Neural cell (in vitro differentiated cells): ENCODE measurements at regions not wholly inside any gene's neighbourhood (a gene's known extent, or its start where the extent isn't known, plus 50 kb on each side); places are given as distances from the start of the nearest gene placed in this dataset.

Experiments
- H2AFZ ChIP-seq: fragments of 200-600, 300-800 bp; sonication (generic), shearing (Covaris generic); 2 replicates; pipeline ENCODE4 v1.6.0; 2014; ENCODE audit warnings: low read depth, mild to moderate bottlenecking, antibody characterized with exemption, low read length, moderate library complexity
- H3F3A ChIP-seq: fragments of 200-600 bp; shearing (Covaris generic); 2 replicates; pipeline ENCODE4 v1.6.1; 2016; ENCODE audit warnings: mild to moderate bottlenecking, moderate library complexity, mixed read lengths, antibody characterized with exemption, low read length; ENCODE audit not compliant: insufficient read depth, poor library complexity, severe bottlenecking
- H3K27ac ChIP-seq: fragments of 200-600, 300-800 bp; sonication (generic), shearing (Covaris generic); 2 replicates; pipeline ENCODE4 v1.5.1; 2014; ENCODE audit warnings: mild to moderate bottlenecking, low read length, moderate library complexity
- H3K27me3 ChIP-seq: fragments of 300-800, 200-600 bp; sonication (generic), shearing (Covaris generic); 2 replicates; pipeline ENCODE4 v1.6.0; 2014; ENCODE audit warnings: mild to moderate bottlenecking, low read depth, low read length, moderate library complexity; ENCODE audit not compliant: insufficient read depth
- H3K36me3 ChIP-seq: fragments of 300-800, 200-600 bp; sonication (generic), shearing (Covaris generic); 2 replicates; pipeline ENCODE4 v1.5.1; 2014; ENCODE audit warnings: mild to moderate bottlenecking, antibody characterized with exemption, low read length, moderate library complexity; ENCODE audit not compliant: insufficient read depth
- H3K4me2 ChIP-seq: fragments of 300-800, 200-600 bp; sonication (generic), shearing (Covaris generic); 2 replicates; pipeline ENCODE4 v1.6.0; 2014; ENCODE audit warnings: mild to moderate bottlenecking, low read length
- H3K4me3 ChIP-seq: fragments of 300-800, 200-600 bp; sonication (generic), shearing (Covaris generic); 2 replicates; pipeline ENCODE4 v1.5.1; 2014; ENCODE audit warnings: mild to moderate bottlenecking, low read length, moderate library complexity
- H3K79me2 ChIP-seq: fragments of 200-600 bp; shearing (Covaris generic); replicated peaks from 2 replicates; pipeline ENCODE4 v1.6.0; 2014; ENCODE audit warnings: mild to moderate bottlenecking, low read length, moderate library complexity; ENCODE audit not compliant: insufficient read depth
- H3K9ac ChIP-seq: fragments of 300-800, 200-600 bp; sonication (generic), shearing (Covaris generic); 2 replicates; pipeline ENCODE4 v1.6.1; 2016; ENCODE audit warnings: mild to moderate bottlenecking, low read length, mixed read lengths
- H3K9me2 ChIP-seq: fragments of 200-600 bp; shearing (Covaris generic); 2 replicates; pipeline ENCODE4 v1.6.1; 2016; ENCODE audit warnings: mild to moderate bottlenecking, low read length, mixed read lengths; ENCODE audit not compliant: insufficient read depth
- H3K9me3 ChIP-seq: fragments of 200-600, 300-800 bp; sonication (generic), shearing (Covaris generic); 2 replicates; pipeline ENCODE4 v1.6.1; 2016; ENCODE audit warnings: mild to moderate bottlenecking, mixed run types, low read length, moderate library complexity, mixed read lengths
- H4K20me1 ChIP-seq: fragments of 200-600 bp; shearing (Covaris generic); 2 replicates; pipeline ENCODE4 v1.6.1; 2016; ENCODE audit warnings: mild to moderate bottlenecking, mixed run types; ENCODE audit not compliant: insufficient read depth
- CTCF ChIP-seq: fragments of 450-650 bp; IDR thresholded peaks from 2 replicates; pipeline ENCODE4 v1.5.1; 2014; ENCODE audit warnings: antibody characterized with exemption, mild to moderate bottlenecking, moderate library complexity; ENCODE audit not compliant: poor library complexity, severe bottlenecking
- EP300 ChIP-seq: fragments of 450-650 bp; conservative IDR thresholded peaks from 2 replicates; pipeline ENCODE4 v1.6.1; 2014; ENCODE audit warnings: antibody characterized with exemption, mild to moderate bottlenecking, moderate library complexity; ENCODE audit not compliant: poor library complexity, severe bottlenecking
- EZH2 ChIP-seq: fragments of 200-600, 300-800 bp; shearing (Covaris generic), sonication (generic); IDR thresholded peaks from 2 replicates; pipeline ENCODE4 v1.6.1; 2014; ENCODE audit warnings: antibody characterized with exemption, low read length, borderline replicate concordance, mild to moderate bottlenecking; ENCODE audit not compliant: insufficient read depth, poor library complexity, severe bottlenecking
- MXI1 ChIP-seq: fragments of 450-650 bp; conservative IDR thresholded peaks from 2 replicates; pipeline ENCODE4 v1.6.1; 2014; ENCODE audit warnings: antibody characterized with exemption, mild to moderate bottlenecking; ENCODE audit not compliant: poor library complexity, severe bottlenecking
- POLR2AphosphoS5 ChIP-seq: IDR thresholded peaks from 2 replicates; pipeline ENCODE4 v1.6.1; 2012
- RAD21 ChIP-seq: fragments of 450-650 bp; conservative IDR thresholded peaks from 2 replicates; pipeline ENCODE4 v1.6.1; 2014; ENCODE audit warnings: antibody characterized with exemption, mild to moderate bottlenecking, moderate library complexity
- REST ChIP-seq: IDR thresholded peaks from 2 replicates; pipeline ENCODE4 v1.6.1; 2012; ENCODE audit warnings: borderline replicate concordance
- SMC3 ChIP-seq: fragments of 450-650 bp; conservative IDR thresholded peaks from 2 replicates; pipeline ENCODE4 v1.6.1; 2014; ENCODE audit warnings: antibody characterized with exemption, mild to moderate bottlenecking, moderate library complexity; ENCODE audit not compliant: poor library complexity
- TAF1 ChIP-seq: IDR thresholded peaks from 2 replicates; pipeline ENCODE4 v1.6.1; 2012; ENCODE audit warnings: low read depth

GRCh38 chr18:61025596-61025995 lies 307.6 kb upstream of the CDH20 start:
- Histone ChIP-seq H3K36me3 (no peaks in the 10 kb centered on the region), H3K9me2 (no peaks in the 10 kb centered on the region), H3K4me3 (no peak overlapping the region), H4K20me1 (no peaks in the 10 kb centered on the region), H3K27me3 (no peaks in the 10 kb centered on the region), H2AFZ (no peak overlapping the region), H3K9me3 (no peaks in the 10 kb centered on the region), H3F3A (no peaks in the 10 kb centered on the region), H3K4me2 (no peak overlapping the region), H3K27ac (no peak overlapping the region), H3K79me2 (no peaks in the 10 kb centered on the region), H3K9ac (no peak overlapping the region)
- no peak for TF ChIP-seq MXI1
- no peak for TF ChIP-seq RAD21
- TF ChIP-seq EZH2: no peak
- no peak for TF ChIP-seq SMC3
- no peak for TF ChIP-seq REST
- TF ChIP-seq CTCF: no peak
- TF ChIP-seq POLR2AphosphoS5: no peak
- no peak for TF ChIP-seq EP300
- TF ChIP-seq TAF1: no peak

GRCh38 chr18:61031626-61032025 lies 301.6 kb upstream of the CDH20 start:
- Histone ChIP-seq H3K79me2 (no peaks in the 10 kb centered on the region), H3K9me3 (no peaks in the 10 kb centered on the region), H3K36me3 (no peaks in the 10 kb centered on the region), H3F3A (no peaks in the 10 kb centered on the region), H3K4me3 (no peak overlapping the region), H3K4me2 (no peak overlapping the region), H4K20me1 (no peaks in the 10 kb centered on the region), H3K9ac (no peak overlapping the region), H3K27ac (no peak overlapping the region), H3K9me2 (no peaks in the 10 kb centered on the region), H2AFZ (no peak overlapping the region), H3K27me3 (no peaks in the 10 kb centered on the region)
- TF ChIP-seq EP300: no peak
- TF ChIP-seq REST: no peak
- no peak for TF ChIP-seq TAF1
- TF ChIP-seq CTCF: no peak
- TF ChIP-seq POLR2AphosphoS5: no peak
- no peak for TF ChIP-seq MXI1
- no peak for TF ChIP-seq SMC3
- TF ChIP-seq EZH2: no peak
- no peak for TF ChIP-seq RAD21
